MM.1S (cell line): ENCODE measurements at regions not wholly inside any gene's neighbourhood (a gene's known extent, or its start where the extent isn't known, plus 50 kb on each side); places are given as distances from the start of the nearest gene placed in this dataset.

ENCODE experiments used
- DNase-seq: peaks from one replicate; pipeline ENCODE4 v3.0.0-alpha.2; 2015
- H2AFZ ChIP-seq: fragments of 300-600 bp; sonication (generic); 2 replicates; pipeline ENCODE4 v1.6.0; 2016; ENCODE audit warnings: antibody characterized with exemption, low read length
- H3F3A ChIP-seq: fragments of 300-600 bp; sonication (generic); 2 replicates; pipeline ENCODE4 v1.6.1; 2016; ENCODE audit warnings: mild to moderate bottlenecking, antibody characterized with exemption, low read length, moderate library complexity, mixed read lengths; ENCODE audit not compliant: insufficient read depth
- H3K27ac ChIP-seq: fragments of 300-600 bp; sonication (generic); 2 replicates; pipeline ENCODE4 v1.5.1; 2016; ENCODE audit warnings: mild to moderate bottlenecking, low read length
- H3K27me3 ChIP-seq: fragments of 300-600 bp; sonication (generic); replicated peaks from 2 replicates; pipeline ENCODE4 v1.6.0; 2016; ENCODE audit warnings: low read length; ENCODE audit not compliant: insufficient read depth
- H3K36me3 ChIP-seq: fragments of 300-600 bp; sonication (generic); replicated peaks from 2 replicates; pipeline ENCODE4 v1.6.1; 2016; ENCODE audit warnings: mild to moderate bottlenecking, low read length, mixed read lengths; ENCODE audit not compliant: insufficient read depth
- H3K4me1 ChIP-seq: fragments of 300-600 bp; sonication (generic); 2 replicates; pipeline ENCODE4 v1.6.1; 2016; ENCODE audit warnings: low read length, mixed read lengths
- H3K4me2 ChIP-seq: fragments of 300-600 bp; sonication (generic); 2 replicates; pipeline ENCODE4 v1.6.0; 2016; ENCODE audit warnings: low read depth, low read length
- H3K4me3 ChIP-seq: fragments of 300-600 bp; sonication (generic); 2 replicates; pipeline ENCODE4 v1.5.1; 2016; ENCODE audit warnings: low read length, mixed read lengths
- H3K79me2 ChIP-seq: fragments of 300-600 bp; sonication (generic); 2 replicates; pipeline ENCODE4 v1.6.1; 2016; ENCODE audit warnings: mixed run types, low read length, mixed read lengths
- H3K9ac ChIP-seq: fragments of 300-600 bp; sonication (generic); 2 replicates; pipeline ENCODE4 v1.6.1; 2016; ENCODE audit warnings: low read length, mixed read lengths
- H3K9me2 ChIP-seq: fragments of 300-600 bp; sonication (generic); replicated peaks from 2 replicates; pipeline ENCODE4 v1.6.1; 2016; ENCODE audit warnings: mild to moderate bottlenecking, low read length, mixed read lengths; ENCODE audit not compliant: insufficient read depth
- H3K9me3 ChIP-seq: fragments of 300-600 bp; sonication (generic); replicated peaks from 2 replicates; pipeline ENCODE4 v1.6.1; 2016; ENCODE audit warnings: mild to moderate bottlenecking, low read length, mixed read lengths; ENCODE audit not compliant: insufficient read depth
- H4K20me1 ChIP-seq: fragments of 300-600 bp; sonication (generic); 2 replicates; pipeline ENCODE4 v1.6.1; 2016; ENCODE audit warnings: mild to moderate bottlenecking, low read length, moderate library complexity, mixed read lengths; ENCODE audit not compliant: insufficient read depth
- EZH2 ChIP-seq: fragments of 300-600 bp; sonication (generic); optimal IDR thresholded peaks from 2 replicates; pipeline ENCODE3; 2017; ENCODE audit warnings: low read depth, mild to moderate bottlenecking, antibody characterized with exemption, low read length, mixed read lengths
- EZH2phosphoT487 ChIP-seq: fragments of 300-600 bp; sonication (generic); IDR thresholded peaks from 2 replicates; pipeline ENCODE4 v1.6.1; 2018; ENCODE audit warnings: antibody characterized with exemption, low read length
- TF ChIP-seq, protein P1 (sequence below): fragments of 300-600 bp; sonication (generic); IDR thresholded peaks from 2 replicates; pipeline ENCODE4 v1.5.1; 2016; ENCODE audit warnings: antibody characterized with exemption, low read length, mixed read lengths

DNA sequence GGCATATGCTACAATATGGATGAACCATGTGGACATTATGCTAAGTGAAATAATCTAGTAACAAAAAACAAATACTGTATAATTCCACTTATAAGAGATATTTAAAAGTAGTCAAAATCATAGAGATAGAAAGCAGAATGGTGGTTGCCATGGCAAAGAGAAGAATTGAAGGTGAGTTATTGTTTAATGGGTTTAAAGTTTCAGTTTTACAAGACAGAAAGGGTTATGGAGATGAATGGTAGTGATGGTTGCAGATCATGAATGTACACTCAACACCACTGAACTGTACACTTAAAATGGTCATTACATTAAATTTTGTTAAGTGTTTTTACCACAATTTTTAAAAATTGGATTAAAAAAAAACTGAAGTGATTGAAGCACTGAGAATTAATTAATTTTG is 298.2 kb upstream of the ZC3H15 start:
- Histone ChIP-seq H3K9me2 (no peaks in the 10 kb centered on the region), H3K79me2 (no peaks in the 10 kb centered on the region), H3K27me3 (no peaks in the 10 kb centered on the region), H3K4me1 (no peaks in the 10 kb centered on the region), H3K4me2 (no peak overlapping the region), H3K36me3 (no peaks in the 10 kb centered on the region), H3K9me3 (no peaks in the 10 kb centered on the region), H3K9ac (no peak overlapping the region), H4K20me1 (no peaks in the 10 kb centered on the region), H3K27ac (no peak overlapping the region), H3K4me3 (no peak overlapping the region), H3F3A (no peaks in the 10 kb centered on the region), H2AFZ (no peak overlapping the region)
- no peak for DNase-seq
- TF ChIP-seq EZH2phosphoT487: no peak
- TF ChIP-seq, protein P1, sequence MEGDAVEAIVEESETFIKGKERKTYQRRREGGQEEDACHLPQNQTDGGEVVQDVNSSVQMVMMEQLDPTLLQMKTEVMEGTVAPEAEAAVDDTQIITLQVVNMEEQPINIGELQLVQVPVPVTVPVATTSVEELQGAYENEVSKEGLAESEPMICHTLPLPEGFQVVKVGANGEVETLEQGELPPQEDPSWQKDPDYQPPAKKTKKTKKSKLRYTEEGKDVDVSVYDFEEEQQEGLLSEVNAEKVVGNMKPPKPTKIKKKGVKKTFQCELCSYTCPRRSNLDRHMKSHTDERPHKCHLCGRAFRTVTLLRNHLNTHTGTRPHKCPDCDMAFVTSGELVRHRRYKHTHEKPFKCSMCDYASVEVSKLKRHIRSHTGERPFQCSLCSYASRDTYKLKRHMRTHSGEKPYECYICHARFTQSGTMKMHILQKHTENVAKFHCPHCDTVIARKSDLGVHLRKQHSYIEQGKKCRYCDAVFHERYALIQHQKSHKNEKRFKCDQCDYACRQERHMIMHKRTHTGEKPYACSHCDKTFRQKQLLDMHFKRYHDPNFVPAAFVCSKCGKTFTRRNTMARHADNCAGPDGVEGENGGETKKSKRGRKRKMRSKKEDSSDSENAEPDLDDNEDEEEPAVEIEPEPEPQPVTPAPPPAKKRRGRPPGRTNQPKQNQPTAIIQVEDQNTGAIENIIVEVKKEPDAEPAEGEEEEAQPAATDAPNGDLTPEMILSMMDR: no peak

DNA sequence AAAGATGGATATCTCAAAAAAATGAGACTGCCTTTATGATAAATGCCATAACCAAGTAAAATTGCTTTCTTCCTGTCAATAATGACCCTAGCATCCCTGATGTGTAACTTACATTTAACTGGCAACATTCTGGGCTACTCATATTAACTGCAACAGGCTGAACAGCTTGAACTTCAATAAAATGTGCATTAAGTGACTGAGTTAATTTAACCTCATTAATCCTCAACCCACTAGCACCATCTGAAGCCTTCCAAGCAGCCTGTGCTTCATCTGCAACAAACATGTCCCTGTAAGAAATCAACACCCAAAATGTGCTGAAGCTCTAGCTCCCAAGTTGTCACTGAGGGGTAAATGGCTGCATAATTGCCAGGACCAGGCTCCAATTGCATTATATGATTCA is 296.2 kb upstream of the ZC3H15 start:
- Histone ChIP-seq H3K4me3 (no peak overlapping the region), H3F3A (no peaks in the 10 kb centered on the region), H3K4me1 (no peaks in the 10 kb centered on the region), H3K9ac (no peak overlapping the region), H3K36me3 (no peaks in the 10 kb centered on the region), H3K27me3 (no peaks in the 10 kb centered on the region), H3K27ac (no peak overlapping the region), H3K9me3 (no peaks in the 10 kb centered on the region), H4K20me1 (no peaks in the 10 kb centered on the region), H2AFZ (no peak overlapping the region), H3K9me2 (no peaks in the 10 kb centered on the region), H3K79me2 (no peaks in the 10 kb centered on the region), H3K4me2 (no peak overlapping the region)
- TF ChIP-seq EZH2: no peak
- TF ChIP-seq EZH2phosphoT487: no peak
- TF ChIP-seq, protein P1: no peak
- no peak for DNase-seq

DNA sequence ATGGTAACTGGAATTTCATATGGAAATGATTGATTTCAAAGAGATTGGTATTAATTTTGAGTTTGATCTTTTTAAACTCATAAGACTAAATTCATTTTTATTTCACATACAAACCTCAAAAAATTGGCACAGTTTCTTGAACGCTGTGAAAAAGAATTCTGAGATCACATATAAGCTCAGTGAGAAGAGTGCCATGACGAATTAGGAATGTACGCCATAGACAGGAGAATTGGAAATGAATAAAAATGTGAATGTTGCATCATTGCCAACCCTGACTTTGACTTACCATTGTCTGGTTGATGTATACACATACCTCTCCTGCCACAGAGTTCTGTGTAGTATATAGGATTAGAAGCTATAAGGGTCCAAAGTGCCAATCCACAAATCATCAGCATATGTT is 290.4 kb upstream of the ZC3H15 start:
- Histone ChIP-seq H3K9me2 (no peaks in the 10 kb centered on the region), H3K9ac (no peak overlapping the region), H3K36me3 (no peaks in the 10 kb centered on the region), H3K4me1 (no peaks in the 10 kb centered on the region), H3K79me2 (no peaks in the 10 kb centered on the region), H3K4me3 (no peak overlapping the region), H3F3A (no peaks in the 10 kb centered on the region), H3K9me3 (no peaks in the 10 kb centered on the region), H3K27me3 (no peaks in the 10 kb centered on the region), H4K20me1 (no peaks in the 10 kb centered on the region), H3K27ac (no peak overlapping the region), H3K4me2 (no peak overlapping the region), H2AFZ (no peak overlapping the region)
- no peak for DNase-seq
- TF ChIP-seq EZH2phosphoT487 (no peak), EZH2 (no peak)
- TF ChIP-seq, protein P1: no peak

DNA sequence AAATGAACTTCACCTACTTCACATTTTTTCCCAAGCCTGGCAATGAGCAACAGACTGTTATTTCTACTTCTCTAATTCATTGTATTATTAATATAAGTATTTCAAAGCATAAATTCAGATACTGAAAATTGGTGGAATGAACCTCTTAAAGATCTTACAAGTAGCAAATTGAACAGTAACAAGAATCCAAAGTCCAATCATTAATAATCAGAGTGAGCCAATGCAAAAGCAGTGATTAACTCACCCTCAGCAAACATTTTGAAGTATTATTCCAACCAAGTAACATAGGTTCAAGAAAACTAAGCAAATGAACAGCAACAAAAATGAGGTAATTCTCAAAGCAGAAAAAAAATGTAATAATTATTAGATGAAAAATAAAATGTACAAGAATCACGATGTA is 288.1 kb upstream of the ZC3H15 start:
- H3K36me3 ChIP-seq: no peaks in the 10 kb centered on the region

More for the DNA sequence above, 288.1 kb upstream of the ZC3H15 start:
- no peaks in the 10 kb centered on the region for H3K9me3 ChIP-seq
- no peak overlapping the region for H3K4me2 ChIP-seq
- H3K4me3 ChIP-seq: no peak overlapping the region
- H4K20me1 ChIP-seq: no peaks in the 10 kb centered on the region
- H3K9me2 ChIP-seq: no peaks in the 10 kb centered on the region
- no peaks in the 10 kb centered on the region for H3K27me3 ChIP-seq
- no peaks in the 10 kb centered on the region for H3K79me2 ChIP-seq
- no peaks in the 10 kb centered on the region for H3K4me1 ChIP-seq
- H3K27ac ChIP-seq: no peak overlapping the region
- no peaks in the 10 kb centered on the region for H3F3A ChIP-seq
- TF ChIP-seq, protein P1: no peak
- TF ChIP-seq EZH2phosphoT487: no peak
- TF ChIP-seq EZH2: no peak
- H3K9ac ChIP-seq: no peak overlapping the region
- H2AFZ ChIP-seq: no peak overlapping the region
- DNase-seq: no peak
